C4-2B (cell line): ENCODE measurements at regions not wholly inside any gene's neighbourhood (a gene's known extent, or its start where the extent isn't known, plus 50 kb on each side); places are given as distances from the start of the nearest gene placed in this dataset.

Experiments used
- H3K27ac ChIP-seq: fragments of 450-650 bp; 2 replicates; pipeline ENCODE4 v1.5.1; 2017
- CTCF ChIP-seq: fragments of 450-650 bp; conservative IDR thresholded peaks from 2 replicates; pipeline ENCODE4 v1.5.1; 2017; ENCODE audit warnings: mild to moderate bottlenecking
- ZFX ChIP-seq: fragments of 450-650 bp; IDR thresholded peaks from 2 replicates; pipeline ENCODE4 v1.6.1; 2017

- TF ChIP-seq CTCF (no peak), ZFX (no peak)
- no peak overlapping the region for H3K27ac ChIP-seq
Observed at GRCh38 chr1:166007176-166007575, 159.6 kb downstream of the FAM78B start.

GRCh38 chr1:166013232-166013631, 153.6 kb downstream of the FAM78B start:
- H3K27ac ChIP-seq = no peak overlapping the region
- TF ChIP-seq CTCF = no peak
- TF ChIP-seq ZFX = no peak

- H3K27ac ChIP-seq = no peak overlapping the region
- TF ChIP-seq CTCF = peak; percentile 36
- TF ChIP-seq ZFX = no peak
Observed at GRCh38 chr1:166017395-166017794, 149.4 kb downstream of the FAM78B start.
